ENCODE measurements at regions not wholly inside any gene's neighbourhood (a gene's known extent, or its start where the extent isn't known, plus 50 kb on each side); places are given as distances from the start of the nearest gene placed in this dataset.
"Not testable (repeated sequence)": the region's sequence is repeated elsewhere in the genome, so short reads cannot be mapped to it uniquely, and the experiment has no call there.

DNA sequence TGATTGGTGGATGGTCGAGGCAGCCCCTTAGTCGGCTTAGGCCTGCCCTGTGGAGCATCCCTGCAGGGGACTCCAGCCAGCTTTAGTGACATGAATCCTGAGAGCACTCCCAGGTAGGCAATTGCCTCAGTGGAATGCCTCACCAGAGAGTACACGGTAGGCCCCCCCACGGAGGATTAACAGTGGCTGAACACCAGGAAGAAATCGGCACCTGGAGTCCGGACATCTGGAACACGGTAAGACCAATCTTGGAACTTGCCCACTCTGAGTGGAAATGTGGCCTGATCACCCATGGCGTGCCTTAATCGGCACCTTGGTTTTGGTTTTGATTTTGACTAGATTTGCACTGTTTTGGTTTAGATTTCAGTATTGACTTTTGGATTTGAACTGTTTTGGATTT is 326.2 kb upstream of the NCKAP5 start:
- Histone ChIP-seq H3K36me3 (ENCODE audit: control insufficient read depth, insufficient read depth, low read length) (no peaks in the 10 kb centered on the region), H3K27me3 (ENCODE audit: control insufficient read depth, insufficient read depth, low read length) (no peaks in the 10 kb centered on the region), H3K4me3 (ENCODE audit: low read depth, low read length) (no peak overlapping the region)
- TF ChIP-seq, protein P1, sequence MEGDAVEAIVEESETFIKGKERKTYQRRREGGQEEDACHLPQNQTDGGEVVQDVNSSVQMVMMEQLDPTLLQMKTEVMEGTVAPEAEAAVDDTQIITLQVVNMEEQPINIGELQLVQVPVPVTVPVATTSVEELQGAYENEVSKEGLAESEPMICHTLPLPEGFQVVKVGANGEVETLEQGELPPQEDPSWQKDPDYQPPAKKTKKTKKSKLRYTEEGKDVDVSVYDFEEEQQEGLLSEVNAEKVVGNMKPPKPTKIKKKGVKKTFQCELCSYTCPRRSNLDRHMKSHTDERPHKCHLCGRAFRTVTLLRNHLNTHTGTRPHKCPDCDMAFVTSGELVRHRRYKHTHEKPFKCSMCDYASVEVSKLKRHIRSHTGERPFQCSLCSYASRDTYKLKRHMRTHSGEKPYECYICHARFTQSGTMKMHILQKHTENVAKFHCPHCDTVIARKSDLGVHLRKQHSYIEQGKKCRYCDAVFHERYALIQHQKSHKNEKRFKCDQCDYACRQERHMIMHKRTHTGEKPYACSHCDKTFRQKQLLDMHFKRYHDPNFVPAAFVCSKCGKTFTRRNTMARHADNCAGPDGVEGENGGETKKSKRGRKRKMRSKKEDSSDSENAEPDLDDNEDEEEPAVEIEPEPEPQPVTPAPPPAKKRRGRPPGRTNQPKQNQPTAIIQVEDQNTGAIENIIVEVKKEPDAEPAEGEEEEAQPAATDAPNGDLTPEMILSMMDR (IDR thresholded peaks at IDR 0.05; ENCODE audit: insufficient read depth, low read length, severe bottlenecking), result no peak
- DNase-seq (ENCODE audit: low read depth) (no peak), FAIRE-seq (no peak)

DNA sequence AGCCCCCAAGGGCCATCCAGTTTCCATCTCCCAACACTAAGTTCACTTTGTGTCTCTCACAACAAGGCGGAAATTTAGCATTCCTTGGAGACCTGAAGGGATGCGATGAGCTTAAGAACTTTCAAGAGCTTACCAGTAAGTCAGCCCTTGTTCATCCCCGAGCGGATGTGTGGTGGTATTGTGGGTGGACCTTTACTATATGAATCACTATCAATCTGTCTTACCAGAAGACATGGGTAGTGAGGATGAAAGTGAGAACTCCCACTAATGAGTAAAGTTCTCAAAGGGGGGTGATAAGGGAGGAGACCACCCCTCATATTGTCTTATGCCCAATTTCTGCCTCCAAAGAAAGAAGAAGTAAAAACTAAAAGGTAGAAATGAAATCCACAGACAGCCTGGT is 329.6 kb upstream of the NCKAP5 start:
- not testable (repeated sequence) for H3K27me3 ChIP-seq (ENCODE audit: control insufficient read depth, insufficient read depth, low read length); FAIRE-seq; DNase-seq (ENCODE audit: low read depth); H3K36me3 ChIP-seq (ENCODE audit: control insufficient read depth, insufficient read depth, low read length); H3K4me3 ChIP-seq (ENCODE audit: low read depth, low read length)

GRCh38 chr2:133900909-133901308 is 332.6 kb upstream of the NCKAP5 start:
- DNase-seq (ENCODE audit: low read depth) (no peak), FAIRE-seq (no peak)
- TF ChIP-seq, protein P1 (IDR thresholded peaks at IDR 0.05; ENCODE audit: insufficient read depth, low read length, severe bottlenecking), result no peak
- H3K27me3 ChIP-seq (ENCODE audit: control insufficient read depth, insufficient read depth, low read length), result no peaks in the 10 kb centered on the region
- no peak overlapping the region for H3K4me3 ChIP-seq (ENCODE audit: low read depth, low read length)
- no peaks in the 10 kb centered on the region for H3K36me3 ChIP-seq (ENCODE audit: control insufficient read depth, insufficient read depth, low read length)

DNA sequence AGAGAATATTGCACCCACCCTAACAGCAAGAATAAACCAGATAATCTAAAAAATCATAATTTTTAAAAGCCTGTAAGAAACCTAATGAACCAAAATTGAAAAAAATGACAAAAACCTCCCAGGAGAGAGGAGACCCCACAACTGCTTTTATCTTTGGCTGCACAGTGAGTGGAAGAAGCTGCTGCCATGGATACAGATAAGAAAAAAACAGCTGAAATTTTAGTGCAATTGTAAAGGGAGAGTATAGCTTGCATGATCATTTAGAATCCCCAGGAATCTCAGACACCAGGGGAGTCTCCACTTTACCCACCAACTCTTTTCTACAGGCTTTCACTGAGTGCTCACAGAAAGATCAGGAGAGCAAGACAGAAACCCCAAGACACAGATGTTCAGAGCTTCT is 338.1 kb upstream of the NCKAP5 start:
- Histone ChIP-seq H3K4me3 (ENCODE audit: low read depth, low read length) (no peak overlapping the region), H3K27me3 (ENCODE audit: control insufficient read depth, insufficient read depth, low read length) (no peaks in the 10 kb centered on the region), H3K36me3 (ENCODE audit: control insufficient read depth, insufficient read depth, low read length) (no peaks in the 10 kb centered on the region)
- TF ChIP-seq, protein P1 (IDR thresholded peaks at IDR 0.05; ENCODE audit: insufficient read depth, low read length, severe bottlenecking), result no peak
- DNase-seq (ENCODE audit: low read depth) (no peak), FAIRE-seq (no peak)

DNA sequence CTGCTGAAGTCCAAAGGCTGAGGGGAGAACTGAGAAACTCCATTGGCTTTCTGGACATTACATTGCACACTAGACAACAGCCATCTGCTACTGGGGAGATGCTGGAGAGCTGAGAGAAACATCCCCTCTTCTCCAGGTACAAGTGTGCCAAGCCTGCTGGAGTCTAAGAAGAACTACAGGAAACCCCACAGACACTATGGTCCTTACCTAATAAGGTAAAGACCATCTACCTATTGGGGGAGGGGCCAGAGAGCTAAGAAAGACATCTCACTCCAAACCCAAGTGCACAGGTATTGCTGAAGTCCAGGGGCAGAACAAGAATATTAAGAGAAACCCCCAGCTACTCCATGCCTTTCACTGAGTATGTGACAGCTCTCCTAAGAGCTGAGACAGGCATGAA is 338.7 kb upstream of the NCKAP5 start:
- Histone ChIP-seq H3K36me3 (ENCODE audit: control insufficient read depth, insufficient read depth, low read length) (no peaks in the 10 kb centered on the region), H3K27me3 (ENCODE audit: control insufficient read depth, insufficient read depth, low read length) (no peaks in the 10 kb centered on the region), H3K4me3 (ENCODE audit: low read depth, low read length) (no peak overlapping the region)
- FAIRE-seq, result no peak
- TF ChIP-seq, protein P1 (IDR thresholded peaks at IDR 0.05; ENCODE audit: insufficient read depth, low read length, severe bottlenecking), result no peak
- DNase-seq (ENCODE audit: low read depth), result no peak

DNA sequence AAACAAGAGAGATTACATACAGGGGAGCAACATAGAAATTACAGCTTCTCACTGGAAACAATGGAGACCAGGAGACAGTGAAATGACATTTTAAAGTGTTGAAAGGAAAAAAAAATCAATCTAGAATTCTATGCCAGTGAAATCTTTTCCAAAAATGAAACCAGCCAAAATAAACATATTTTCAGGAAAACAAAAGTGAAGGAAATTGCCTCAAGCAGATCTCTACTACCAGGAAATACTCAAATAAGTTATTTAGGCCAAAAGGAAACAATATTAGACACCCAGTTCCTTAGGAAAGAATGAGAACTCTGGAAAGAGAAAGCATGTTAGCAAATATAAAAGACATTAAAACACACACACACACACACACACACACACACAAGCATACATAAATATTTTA is 339.9 kb upstream of the NCKAP5 start:
- H3K4me3 ChIP-seq (ENCODE audit: low read depth, low read length), result no peak overlapping the region
- H3K36me3 ChIP-seq (ENCODE audit: control insufficient read depth, insufficient read depth, low read length), result no peaks in the 10 kb centered on the region
- TF ChIP-seq, protein P1 (IDR thresholded peaks at IDR 0.05; ENCODE audit: insufficient read depth, low read length, severe bottlenecking), result no peak
- FAIRE-seq (no peak), DNase-seq (ENCODE audit: low read depth) (no peak)
- no peaks in the 10 kb centered on the region for H3K27me3 ChIP-seq (ENCODE audit: control insufficient read depth, insufficient read depth, low read length)

Measured in bronchial epithelial cell (primary cell).